SK-N-SH (cell line): ENCODE measurements at regions not wholly inside any gene's neighbourhood (a gene's known extent, or its start where the extent isn't known, plus 50 kb on each side); places are given as distances from the start of the nearest gene placed in this dataset.

Experiments
- CTCF ChIA-PET: fragments of 300-600, 350-600 bp; formaldehyde crosslinking; extraction: SDS; loops from one replicate; lab custom pipeline; 2021; lab: Yijun Ruan, JAX
- POLR2A ChIA-PET: fragments of 350-600 bp; sonication (Branson Sonifier 250); formaldehyde crosslinking; extraction: SDS; loops from one replicate; lab custom pipeline; 2020; ENCODE audit warnings: antibody characterized with exemption, inconsistent platforms; lab: Yijun Ruan, JAX
- DNase-seq: peaks from one replicate; pipeline ENCODE4 v3.0.0; 2012
- H2AFZ ChIP-seq: fragments of 200-600 bp; sonication (generic); 2 replicates; pipeline ENCODE4 v1.8.1; 2016; ENCODE audit warnings: antibody characterized with exemption, mild to moderate bottlenecking, low read depth
- H3F3A ChIP-seq: fragments of 200-600 bp; sonication (generic); replicated peaks from 2 replicates; pipeline ENCODE3; 2016; ENCODE audit warnings: antibody characterized with exemption, mild to moderate bottlenecking; ENCODE audit not compliant: insufficient read depth
- H3K27ac ChIP-seq, 2 experiments: fragments of 200-500 bp in 1 of 2; fragments of 200-600 bp in 1 of 2; sonication (Bioruptor generic) in 1 of 2; sonication (generic), shearing (Covaris generic) in 1 of 2; 2 replicates each; pipeline versions ENCODE4 v1.5.1 to v1.6.1; 2014 to 2016; ENCODE audit warnings: low read depth in 2 of 2, inconsistent platforms in 1 of 2, low read length in 1 of 2, mild to moderate bottlenecking in 1 of 2, mixed read lengths in 1 of 2
- H3K27me3 ChIP-seq: fragments of 200-600 bp; sonication (generic), shearing (Covaris generic); 2 replicates; pipeline ENCODE4 v1.6.1; 2016; ENCODE audit warnings: mixed run types; ENCODE audit not compliant: insufficient read depth
- H3K36me3 ChIP-seq, 2 experiments: fragments of 200-500 bp in 1 of 2; fragments of 200-600 bp in 1 of 2; sonication (Bioruptor generic) in 1 of 2; sonication (generic) in 1 of 2; replicated peaks in 1 of 2; 2 replicates each; pipeline versions ENCODE3 to v1.5.1; 2014 to 2016; ENCODE audit warnings: low read length in 1 of 2, mild to moderate bottlenecking in 1 of 2; ENCODE audit not compliant: insufficient read depth in 2 of 2, control insufficient read depth in 1 of 2
- H3K4me1 ChIP-seq, 2 experiments: fragments of 200-500 bp in 1 of 2; fragments of 200-600 bp in 1 of 2; sonication (Bioruptor generic) in 1 of 2; sonication (generic), shearing (Covaris generic) in 1 of 2; 2 replicates each; pipeline versions ENCODE4 v1.5.1 to v1.6.1; 2014 to 2016; ENCODE audit warnings: low read depth in 1 of 2, low read length in 1 of 2, mixed run types in 1 of 2; ENCODE audit not compliant: insufficient read depth in 2 of 2, control insufficient read depth in 1 of 2
- H3K4me2 ChIP-seq: fragments of 200-600 bp; sonication (generic), shearing (Covaris generic); 2 replicates; pipeline ENCODE4 v1.6.1; 2017; ENCODE audit warnings: mixed run types
- H3K4me3 ChIP-seq, 2 experiments: fragments of 200-500 bp in 1 of 2; fragments of 200-600 bp in 1 of 2; sonication (Bioruptor generic) in 1 of 2; sonication (generic), shearing (Covaris generic) in 1 of 2; 2 replicates each; pipeline versions ENCODE4 v1.5.1 to v1.8.1; 2014 to 2016; ENCODE audit warnings: low read depth in 2 of 2, inconsistent platforms in 1 of 2, low read length in 1 of 2, mild to moderate bottlenecking in 1 of 2, mixed read lengths in 1 of 2, moderate library complexity in 1 of 2
- H3K79me2 ChIP-seq: fragments of 200-600 bp; sonication (generic); 2 replicates; pipeline ENCODE4 v1.8.1; 2017; ENCODE audit warnings: mild to moderate bottlenecking; ENCODE audit not compliant: insufficient read depth
- H3K9ac ChIP-seq: fragments of 200-600 bp; sonication (generic); 2 replicates; pipeline ENCODE4 v1.6.1; 2017; ENCODE audit warnings: mixed run types
- H3K9me2 ChIP-seq: fragments of 200-600 bp; sonication (generic); 2 replicates; pipeline ENCODE4 v1.6.1; 2017; ENCODE audit warnings: mixed run types
- H3K9me3 ChIP-seq: fragments of 200-600 bp; sonication (generic); 2 replicates; pipeline ENCODE4 v1.6.1; 2017; ENCODE audit warnings: mixed run types, mild to moderate bottlenecking, moderate library complexity
- H4K20me1 ChIP-seq: fragments of 200-600 bp; sonication (generic); 2 replicates; pipeline ENCODE4 v1.6.1; 2017; ENCODE audit warnings: mild to moderate bottlenecking, mixed run types; ENCODE audit not compliant: insufficient read depth
- CHD2 ChIP-seq: fragments of 150-350 bp; IDR thresholded peaks from 2 replicates; pipeline ENCODE4 v1.6.1; 2018; ENCODE audit warnings: low read length; ENCODE audit not compliant: partially characterized antibody
- ELF1 ChIP-seq: IDR thresholded peaks from 2 replicates; pipeline ENCODE4 v1.4.0; 2012
- EZH2phosphoT487 ChIP-seq: fragments of 200-600 bp; sonication (generic); IDR thresholded peaks from 2 replicates; pipeline ENCODE4 v1.6.1; 2017; ENCODE audit warnings: low read depth, mixed run types, mild to moderate bottlenecking, antibody characterized with exemption, moderate library complexity, borderline replicate concordance
- FOSL2 ChIP-seq: IDR thresholded peaks from 2 replicates; pipeline ENCODE4 v1.4.0; 2012; ENCODE audit warnings: low read depth, mild to moderate bottlenecking, moderate library complexity, borderline replicate concordance
- FOXJ3 ChIP-seq: sonication (generic); formaldehyde crosslinking; IDR thresholded peaks from 2 replicates; pipeline ENCODE4 v1.5.1; 2020; ENCODE audit warnings: mild to moderate bottlenecking, missing genetic modification reagents
- FOXM1 ChIP-seq: IDR thresholded peaks from 2 replicates; pipeline ENCODE4 v1.4.0; 2012; ENCODE audit warnings: low read depth, mild to moderate bottlenecking
- GABPA ChIP-seq: IDR thresholded peaks from 2 replicates; pipeline ENCODE4 v1.4.0; 2012; ENCODE audit warnings: low read depth, mild to moderate bottlenecking
- JUND ChIP-seq: IDR thresholded peaks from 2 replicates; pipeline ENCODE4 v1.4.0; 2012
- MEF2A ChIP-seq: IDR thresholded peaks from 2 replicates; pipeline ENCODE4 v1.4.0; 2012; ENCODE audit warnings: low read depth, borderline replicate concordance
- MXI1 ChIP-seq: IDR thresholded peaks from 2 replicates; pipeline ENCODE4 v1.6.1; 2012; ENCODE audit warnings: mild to moderate bottlenecking, low read depth, low read length, improper control_type of control experiment
- NFIC ChIP-seq: IDR thresholded peaks from 2 replicates; pipeline ENCODE4 v1.4.0; 2012; ENCODE audit warnings: borderline replicate concordance
- NRF1 ChIP-seq: IDR thresholded peaks from 2 replicates; pipeline ENCODE4 v1.6.1; 2012; ENCODE audit warnings: low read depth, mild to moderate bottlenecking, low read length
- POLR2AphosphoS5 ChIP-seq: IDR thresholded peaks from 2 replicates; pipeline ENCODE4 v1.6.1; 2012; ENCODE audit warnings: low read depth, low read length
- RAD21 ChIP-seq: IDR thresholded peaks from 2 replicates; pipeline ENCODE4 v1.6.1; 2012; ENCODE audit warnings: mild to moderate bottlenecking, low read length
- RCOR1 ChIP-seq: fragments of 150-350 bp; IDR thresholded peaks from 2 replicates; pipeline ENCODE4 v1.6.1; 2017; ENCODE audit warnings: antibody characterized with exemption, low read length
- RFX5 ChIP-seq: IDR thresholded peaks from 2 replicates; pipeline ENCODE4 v1.6.1; 2012; ENCODE audit warnings: mild to moderate bottlenecking, improper control_type of control experiment, low read length
- RXRA ChIP-seq: IDR thresholded peaks from 2 replicates; pipeline ENCODE4 v1.4.0; 2012; ENCODE audit warnings: low read depth, mild to moderate bottlenecking, borderline replicate concordance
- SIN3A ChIP-seq: IDR thresholded peaks from 2 replicates; pipeline ENCODE4 v1.6.1; 2012; ENCODE audit warnings: low read depth, mild to moderate bottlenecking, low read length, moderate library complexity, borderline replicate concordance
- SMC3 ChIP-seq: IDR thresholded peaks from 2 replicates; pipeline ENCODE4 v1.6.1; 2012; ENCODE audit warnings: low read depth, low read length, improper control_type of control experiment
- TAF1 ChIP-seq: IDR thresholded peaks from 2 replicates; pipeline ENCODE4 v1.6.1; 2012; ENCODE audit warnings: low read depth, mild to moderate bottlenecking, low read length, moderate library complexity, borderline replicate concordance
- YY1 ChIP-seq: IDR thresholded peaks from 2 replicates; pipeline ENCODE4 v1.4.0; 2012; ENCODE audit warnings: low read depth, mild to moderate bottlenecking
- WGBS: methylation state at CpG from one replicate; pipeline ENCODE4 v1.1.6; 2017; ENCODE audit warnings: low lambda C conversion rate; 5-methylcytosine and 5-hydroxymethylcytosine counted together
- TF ChIP-seq, protein P1 (sequence below): IDR thresholded peaks from 2 replicates; pipeline ENCODE4 v1.4.0; 2012; ENCODE audit warnings: low read depth
- TF ChIP-seq, protein P2 (sequence below): fragments of 150-350 bp; IDR thresholded peaks from 2 replicates; pipeline ENCODE4 v1.6.1; 2016; ENCODE audit warnings: mild to moderate bottlenecking, low read depth, low read length
- TF ChIP-seq, protein P3 (sequence below): fragments of 150-350 bp; IDR thresholded peaks from 2 replicates; pipeline ENCODE4 v1.6.1; 2017; ENCODE audit warnings: antibody characterized with exemption, low read length, low read depth, borderline replicate concordance
- TF ChIP-seq, protein P4 (sequence below): IDR thresholded peaks from 2 replicates; pipeline ENCODE4 v1.4.0; 2012; ENCODE audit warnings: low read depth, borderline replicate concordance

DNA sequence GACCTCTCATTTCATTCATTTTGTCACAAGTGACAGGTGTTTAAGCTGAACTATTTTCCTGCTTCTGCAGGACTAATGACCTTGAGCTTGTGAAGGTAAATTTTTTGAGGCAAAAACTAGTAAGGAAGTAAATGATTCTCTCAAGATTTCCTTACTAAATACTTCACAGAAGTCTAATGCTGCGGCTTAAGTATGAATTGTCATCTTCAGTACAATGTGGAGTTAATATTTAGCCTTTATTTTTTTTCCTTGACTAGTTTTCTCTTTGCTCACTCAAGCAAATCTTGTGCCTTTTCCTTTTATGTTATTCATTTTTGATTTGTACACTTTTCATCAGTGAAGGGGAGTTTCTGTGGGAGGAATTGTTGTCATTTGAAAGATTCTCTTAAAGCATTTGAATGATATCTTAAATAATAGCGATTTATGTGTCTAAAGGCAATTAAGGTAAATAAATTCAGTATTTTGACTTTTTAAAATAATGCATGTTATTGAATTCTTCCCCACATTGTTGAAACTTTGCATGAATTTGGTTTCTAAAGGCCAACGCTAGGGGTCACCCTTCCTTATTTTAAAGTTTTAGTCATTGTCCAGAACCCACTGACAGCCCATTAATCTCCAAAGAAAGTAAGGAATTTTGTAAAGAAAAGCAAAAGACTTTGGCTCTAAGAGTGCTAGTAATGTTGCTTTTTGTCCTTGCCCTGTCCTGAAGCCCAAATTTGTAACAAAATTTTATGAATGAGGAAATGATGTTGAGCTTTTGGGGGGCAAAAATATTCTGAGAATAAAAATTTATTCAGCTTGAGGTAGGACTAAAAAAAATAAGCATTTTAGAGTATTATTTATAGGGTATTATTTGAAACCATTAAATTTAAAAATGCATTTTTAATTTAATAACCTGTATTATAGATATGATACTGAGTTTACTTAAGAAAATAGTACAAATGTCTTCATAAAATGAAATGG, 157.4 kb upstream of the LAMA2 start (continued):
- TF ChIP-seq FOXJ3 (no peak), MEF2A (no peak), NRF1 (no peak), RFX5 (no peak), FOXM1 (no peak), JUND (no peak), POLR2AphosphoS5 (no peak), FOSL2 (no peak), RAD21 (peak; percentile 50), EZH2phosphoT487 (no peak), ELF1 (no peak), NFIC (no peak), CHD2 (no peak)
- TF ChIP-seq, protein P1, sequence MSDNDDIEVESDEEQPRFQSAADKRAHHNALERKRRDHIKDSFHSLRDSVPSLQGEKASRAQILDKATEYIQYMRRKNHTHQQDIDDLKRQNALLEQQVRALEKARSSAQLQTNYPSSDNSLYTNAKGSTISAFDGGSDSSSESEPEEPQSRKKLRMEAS = no peak

DNA sequence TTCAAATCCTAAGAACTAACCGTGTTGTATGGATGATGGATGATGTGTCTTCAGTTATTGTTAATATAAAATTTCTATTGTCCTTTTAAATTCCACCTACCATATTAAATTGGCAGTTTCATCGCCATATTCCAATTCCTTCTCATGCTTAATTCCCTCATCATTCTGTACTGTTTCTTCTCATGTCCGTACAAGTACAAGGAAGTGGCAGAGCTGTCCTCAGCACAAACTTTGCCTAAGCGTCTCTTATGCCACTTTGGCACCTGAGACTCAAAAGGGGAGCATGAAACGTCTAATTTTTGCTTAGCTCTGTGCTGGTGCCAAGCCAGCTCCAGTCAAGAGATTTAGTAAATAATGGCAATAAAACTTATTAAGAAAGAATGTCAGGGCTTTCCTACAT, 158.2 kb upstream of the LAMA2 start:
- Histone ChIP-seq H3K9me2 (no peaks in the 10 kb centered on the region), H3K27me3 (no peaks in the 10 kb centered on the region), H4K20me1 (no peaks in the 10 kb centered on the region), H3K9ac (no peak overlapping the region), H3K4me3 (no peak overlapping the region), H3K79me2 (no peaks in the 10 kb centered on the region), H3K4me1 (no peaks in the 10 kb centered on the region), H3K9me3 (no peaks in the 10 kb centered on the region), H2AFZ (no peak overlapping the region), H3K36me3 (no peaks in the 10 kb centered on the region), H3F3A (peaks cover 7% of the 10 kb centered on the region), H3K27ac (no peak overlapping the region), H3K4me2 (no peak overlapping the region)
- WGBS = 85% methylated on average over 5 of the region's 5 CpGs
- ChIA-PET CTCF (interaction anchor here (0.6 to 2.0 kb wide), 6 partner anchors 10 to 225 kb away, joined by 3 to 8 read pairs (median 4); no protein-coding TSS in a partner anchor), POLR2A (no interaction called here)
- DNase-seq = no peak
- TF ChIP-seq NRF1 = no peak
- TF ChIP-seq SIN3A = no peak
- no peak for TF ChIP-seq MXI1
- TF ChIP-seq, protein P1 = no peak
- TF ChIP-seq SMC3 = no peak
- no peak for TF ChIP-seq RFX5
- TF ChIP-seq GABPA = no peak
- no peak for TF ChIP-seq EZH2phosphoT487
- TF ChIP-seq RXRA = no peak
- TF ChIP-seq, protein P2, sequence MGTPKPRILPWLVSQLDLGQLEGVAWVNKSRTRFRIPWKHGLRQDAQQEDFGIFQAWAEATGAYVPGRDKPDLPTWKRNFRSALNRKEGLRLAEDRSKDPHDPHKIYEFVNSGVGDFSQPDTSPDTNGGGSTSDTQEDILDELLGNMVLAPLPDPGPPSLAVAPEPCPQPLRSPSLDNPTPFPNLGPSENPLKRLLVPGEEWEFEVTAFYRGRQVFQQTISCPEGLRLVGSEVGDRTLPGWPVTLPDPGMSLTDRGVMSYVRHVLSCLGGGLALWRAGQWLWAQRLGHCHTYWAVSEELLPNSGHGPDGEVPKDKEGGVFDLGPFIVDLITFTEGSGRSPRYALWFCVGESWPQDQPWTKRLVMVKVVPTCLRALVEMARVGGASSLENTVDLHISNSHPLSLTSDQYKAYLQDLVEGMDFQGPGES = no peak
- TF ChIP-seq MEF2A = no peak
- no peak for TF ChIP-seq POLR2AphosphoS5
- no peak for TF ChIP-seq FOXM1
- TF ChIP-seq, protein P3, sequence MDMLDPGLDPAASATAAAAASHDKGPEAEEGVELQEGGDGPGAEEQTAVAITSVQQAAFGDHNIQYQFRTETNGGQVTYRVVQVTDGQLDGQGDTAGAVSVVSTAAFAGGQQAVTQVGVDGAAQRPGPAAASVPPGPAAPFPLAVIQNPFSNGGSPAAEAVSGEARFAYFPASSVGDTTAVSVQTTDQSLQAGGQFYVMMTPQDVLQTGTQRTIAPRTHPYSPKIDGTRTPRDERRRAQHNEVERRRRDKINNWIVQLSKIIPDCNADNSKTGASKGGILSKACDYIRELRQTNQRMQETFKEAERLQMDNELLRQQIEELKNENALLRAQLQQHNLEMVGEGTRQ = no peak
- no peak for TF ChIP-seq TAF1
- TF ChIP-seq, protein P4, sequence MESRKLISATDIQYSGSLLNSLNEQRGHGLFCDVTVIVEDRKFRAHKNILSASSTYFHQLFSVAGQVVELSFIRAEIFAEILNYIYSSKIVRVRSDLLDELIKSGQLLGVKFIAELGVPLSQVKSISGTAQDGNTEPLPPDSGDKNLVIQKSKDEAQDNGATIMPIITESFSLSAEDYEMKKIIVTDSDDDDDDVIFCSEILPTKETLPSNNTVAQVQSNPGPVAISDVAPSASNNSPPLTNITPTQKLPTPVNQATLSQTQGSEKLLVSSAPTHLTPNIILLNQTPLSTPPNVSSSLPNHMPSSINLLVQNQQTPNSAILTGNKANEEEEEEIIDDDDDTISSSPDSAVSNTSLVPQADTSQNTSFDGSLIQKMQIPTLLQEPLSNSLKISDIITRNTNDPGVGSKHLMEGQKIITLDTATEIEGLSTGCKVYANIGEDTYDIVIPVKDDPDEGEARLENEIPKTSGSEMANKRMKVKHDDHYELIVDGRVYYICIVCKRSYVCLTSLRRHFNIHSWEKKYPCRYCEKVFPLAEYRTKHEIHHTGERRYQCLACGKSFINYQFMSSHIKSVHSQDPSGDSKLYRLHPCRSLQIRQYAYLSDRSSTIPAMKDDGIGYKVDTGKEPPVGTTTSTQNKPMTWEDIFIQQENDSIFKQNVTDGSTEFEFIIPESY = no peak
- TF ChIP-seq JUND = no peak
- no peak for TF ChIP-seq RCOR1
- no peak for TF ChIP-seq YY1
